ENCODE measurements at regions not wholly inside any gene's neighbourhood (a gene's known extent, or its start where the extent isn't known, plus 50 kb on each side); places are given as distances from the start of the nearest gene placed in this dataset.
A peak's percentile ranks its signal among the peaks of the same experiment; 100 is the strongest.
"Not testable (repeated sequence)": the region's sequence is repeated elsewhere in the genome, so short reads cannot be mapped to it uniquely, and the experiment has no call there.

GRCh38 chr5:87138091-87138805 lies 129.4 kb upstream of the RASA1 start:
- DNase-seq (ENCODE audit: low read depth in 2 of 2) = no peak
- H3K4me3 ChIP-seq (replicated peaks in 1 of 2; ENCODE audit: low read depth in 2 of 2, low read length in 2 of 2) = no peak overlapping the region
- no peak for TF ChIP-seq CTCF (IDR thresholded peaks at IDR 0.05; ENCODE audit: low read depth, low read length)

- H3K4me3 ChIP-seq (replicated peaks in 1 of 2; ENCODE audit: low read depth in 2 of 2, low read length in 2 of 2) = no peak overlapping the region
- no peak for DNase-seq (ENCODE audit: low read depth in 2 of 2)
- no peak for TF ChIP-seq CTCF (IDR thresholded peaks at IDR 0.05; ENCODE audit: low read depth, low read length)
Measured at GRCh38 chr5:87139795-87140194, 127.9 kb upstream of the RASA1 start.

- no peak overlapping the region for H3K4me3 ChIP-seq (replicated peaks in 1 of 2; ENCODE audit: low read depth in 2 of 2, low read length in 2 of 2)
- TF ChIP-seq CTCF (IDR thresholded peaks at IDR 0.05; ENCODE audit: low read depth, low read length) = no peak
- peak in 1 of 2 donors; percentile 14 for DNase-seq (ENCODE audit: low read depth in 2 of 2)
Measured at GRCh38 chr5:87141544-87141943, 126.1 kb upstream of the RASA1 start.

- H3K4me3 ChIP-seq (replicated peaks in 1 of 2; ENCODE audit: low read depth in 2 of 2, low read length in 2 of 2) = not testable (repeated sequence)
- DNase-seq (ENCODE audit: low read depth in 2 of 2) = peak; percentile 56 to 76
Measured at GRCh38 chr5:87145853-87146252, 121.8 kb upstream of the RASA1 start.

GRCh38 chr5:87147441-87147840 lies 120.2 kb upstream of the RASA1 start:
- no peak overlapping the region for H3K4me3 ChIP-seq (replicated peaks in 1 of 2; ENCODE audit: low read depth in 2 of 2, low read length in 2 of 2)
- DNase-seq (ENCODE audit: low read depth in 2 of 2) = peak in 1 of 2 donors; percentile 27
- TF ChIP-seq CTCF (IDR thresholded peaks at IDR 0.05; ENCODE audit: low read depth, low read length) = no peak

- DNase-seq (ENCODE audit: low read depth in 2 of 2) = no peak
- TF ChIP-seq CTCF (IDR thresholded peaks at IDR 0.05; ENCODE audit: low read depth, low read length) = no peak
- no peak overlapping the region for H3K4me3 ChIP-seq (replicated peaks in 1 of 2; ENCODE audit: low read depth in 2 of 2, low read length in 2 of 2)
Measured at GRCh38 chr5:87150630-87151029, 117.1 kb upstream of the RASA1 start.

- H3K4me3 ChIP-seq (replicated peaks in 1 of 2; ENCODE audit: low read depth in 2 of 2, low read length in 2 of 2) = no peak overlapping the region
- DNase-seq (ENCODE audit: low read depth in 2 of 2) = peak; percentile 58 to 93
- no peak for TF ChIP-seq CTCF (IDR thresholded peaks at IDR 0.05; ENCODE audit: low read depth, low read length)
Measured at GRCh38 chr5:87151547-87151946, 116.1 kb upstream of the RASA1 start.

Data from cardiac fibroblast (primary cell).